ENCODE measurements at regions not wholly inside any gene's neighbourhood (a gene's known extent, or its start where the extent isn't known, plus 50 kb on each side); places are given as distances from the start of the nearest gene placed in this dataset.
A peak's percentile ranks its signal among the peaks of the same experiment; 100 is the strongest.

- TF ChIP-seq CTCF (conservative IDR thresholded peaks at IDR 0.05; ENCODE audit: low read depth in 2 of 2) (no peak), POLR2AphosphoS5 (IDR thresholded peaks at IDR 0.05; ENCODE audit: low read depth) (no peak), REST (IDR thresholded peaks at IDR 0.05; ENCODE audit: unreplicated experiment) (no peak), CREB1 (CRISPR knock-in tag; IDR thresholded peaks at IDR 0.05; ENCODE audit: low read depth) (no peak), ETS1 (IDR thresholded peaks at IDR 0.05) (no peak), JUNB (IDR thresholded peaks at IDR 0.05; ENCODE audit: unreplicated experiment) (no peak), STAT1 (IDR thresholded peaks at IDR 0.05; ENCODE audit: unreplicated experiment) (no peak)
Measured at GRCh38 chr13:64041296-64041695, 2625.6 kb upstream of the PCDH20 start (continued).

GRCh38 chr13:64033921-64034320 is 2618.3 kb upstream of the PCDH20 start:
- H3K4me1 Mint-ChIP-seq = peaks cover 3% of the 10 kb centered on the region; the same call in 2 of the 3 replicates
- H2AFZ ChIP-seq = peak overlapping the region; percentile 28; the same call in 1 of the 2 replicates
- H3K27me3 Mint-ChIP-seq (ENCODE audit: insufficient read depth, low read depth, poor library complexity) = peaks cover 2% of the 10 kb centered on the region
- H3K27ac ChIP-seq (ENCODE audit: low read depth) = no peak overlapping the region
- ATAC-seq = no peak
- H3K36me3 ChIP-seq (ENCODE audit: insufficient read depth) = no peaks in the 10 kb centered on the region
- H3K36me3 Mint-ChIP-seq (ENCODE audit: low read depth) = no peaks in the 10 kb centered on the region
- DNase-seq (ENCODE audit: low spot score) = no peak
- H3K27ac Mint-ChIP-seq = no peak overlapping the region
- no peak overlapping the region for H3K4me3 Mint-ChIP-seq
- H3K79me2 ChIP-seq (replicated peaks; ENCODE audit: insufficient read depth) = no peaks in the 10 kb centered on the region
- no peak overlapping the region for H3K4me3 ChIP-seq
- no peaks in the 10 kb centered on the region for H3K4me1 ChIP-seq (ENCODE audit: insufficient read depth)
- no peak overlapping the region for H3K4me2 ChIP-seq
- no peaks in the 10 kb centered on the region for H4K20me1 ChIP-seq (replicated peaks; ENCODE audit: insufficient read depth)
- no peaks in the 10 kb centered on the region for H3K27me3 ChIP-seq (ENCODE audit: insufficient read depth)
- no peaks in the 10 kb centered on the region for H3F3A ChIP-seq (replicated peaks; ENCODE audit: low read depth)
- H3K9me3 Mint-ChIP-seq = no peaks in the 10 kb centered on the region
- no peaks in the 10 kb centered on the region for H3K9me2 ChIP-seq (ENCODE audit: insufficient read depth)
- no peak for TF ChIP-seq REST (IDR thresholded peaks at IDR 0.05; ENCODE audit: unreplicated experiment)
- no peak for TF ChIP-seq ZNF462 (CRISPR knock-in tag; IDR thresholded peaks at IDR 0.05)
- no peak for TF ChIP-seq EZH2 (IDR thresholded peaks at IDR 0.05; ENCODE audit: low read depth, unreplicated experiment)
- no peak for TF ChIP-seq CREB1 (CRISPR knock-in tag; IDR thresholded peaks at IDR 0.05; ENCODE audit: low read depth)

All from GM23338 (cell line).